ENCODE measurements at regions not wholly inside any gene's neighbourhood (a gene's known extent, or its start where the extent isn't known, plus 50 kb on each side); places are given as distances from the start of the nearest gene placed in this dataset.

DNA sequence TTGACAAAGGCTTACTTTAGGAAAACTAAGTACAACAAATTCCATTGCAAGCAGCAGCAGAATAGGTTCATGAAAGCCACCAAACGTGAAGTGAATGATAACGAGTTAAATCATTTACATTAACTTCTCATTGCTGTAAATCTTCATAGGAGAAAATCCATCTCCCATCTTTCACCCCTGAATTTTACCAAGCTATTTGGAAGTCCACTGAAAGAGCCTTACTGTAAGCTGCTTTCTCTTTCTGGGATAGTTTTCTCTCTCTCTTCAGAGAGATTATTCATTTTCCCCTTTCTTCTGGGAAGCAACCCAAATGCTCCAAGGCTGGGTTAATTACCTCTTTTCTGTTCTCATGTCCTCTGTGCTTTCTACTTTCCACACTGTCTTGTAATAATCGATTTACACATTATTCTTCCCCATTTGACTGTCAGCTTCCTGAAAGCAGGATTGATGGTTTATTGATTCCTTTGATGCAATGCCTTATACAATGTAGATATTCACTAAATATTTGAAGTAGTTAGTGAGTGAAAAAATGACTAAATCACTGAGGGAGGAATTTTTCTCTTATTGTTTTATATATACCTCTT is 914.3 kb upstream of the ARPP21 start:
- BruUV-seq (replicated peaks), result no TSS peak
- intact Hi-C loops (cut with micrococcal nuclease; ENCODE audit: unreplicated experiment), result no loop called here
- no peaks in the 10 kb centered on the region for H3K79me2 ChIP-seq (ENCODE audit: low read depth)

DNA sequence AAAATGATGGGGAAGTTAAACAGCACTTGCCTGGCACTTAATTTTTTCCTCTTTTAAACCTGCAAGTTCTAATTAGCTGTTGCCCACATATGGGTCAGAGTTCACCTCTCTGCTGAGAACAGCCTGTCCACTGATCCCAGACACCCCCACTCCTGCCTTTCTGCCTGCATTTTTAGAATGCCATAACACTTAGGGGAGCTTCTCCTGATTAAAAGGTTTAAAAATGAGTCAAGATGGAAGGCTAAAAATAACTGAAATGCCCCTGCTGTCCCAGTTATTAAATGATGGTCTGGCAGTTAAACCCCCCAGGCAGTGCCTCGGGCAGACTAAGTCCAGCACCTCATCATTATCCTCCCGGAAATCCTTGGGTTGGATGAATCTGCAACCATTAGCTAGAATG is 913.6 kb upstream of the ARPP21 start:
- TF ChIP-seq EZH2 (IDR thresholded peaks at IDR 0.05; ENCODE audit: low read depth), result no peak
- TF ChIP-seq, protein P1, sequence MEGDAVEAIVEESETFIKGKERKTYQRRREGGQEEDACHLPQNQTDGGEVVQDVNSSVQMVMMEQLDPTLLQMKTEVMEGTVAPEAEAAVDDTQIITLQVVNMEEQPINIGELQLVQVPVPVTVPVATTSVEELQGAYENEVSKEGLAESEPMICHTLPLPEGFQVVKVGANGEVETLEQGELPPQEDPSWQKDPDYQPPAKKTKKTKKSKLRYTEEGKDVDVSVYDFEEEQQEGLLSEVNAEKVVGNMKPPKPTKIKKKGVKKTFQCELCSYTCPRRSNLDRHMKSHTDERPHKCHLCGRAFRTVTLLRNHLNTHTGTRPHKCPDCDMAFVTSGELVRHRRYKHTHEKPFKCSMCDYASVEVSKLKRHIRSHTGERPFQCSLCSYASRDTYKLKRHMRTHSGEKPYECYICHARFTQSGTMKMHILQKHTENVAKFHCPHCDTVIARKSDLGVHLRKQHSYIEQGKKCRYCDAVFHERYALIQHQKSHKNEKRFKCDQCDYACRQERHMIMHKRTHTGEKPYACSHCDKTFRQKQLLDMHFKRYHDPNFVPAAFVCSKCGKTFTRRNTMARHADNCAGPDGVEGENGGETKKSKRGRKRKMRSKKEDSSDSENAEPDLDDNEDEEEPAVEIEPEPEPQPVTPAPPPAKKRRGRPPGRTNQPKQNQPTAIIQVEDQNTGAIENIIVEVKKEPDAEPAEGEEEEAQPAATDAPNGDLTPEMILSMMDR (conservative IDR thresholded peaks at IDR 0.05), result no peak
- intact Hi-C loops (cut with micrococcal nuclease; ENCODE audit: unreplicated experiment), result no loop called here
- no peaks in the 10 kb centered on the region for H3K9me2 ChIP-seq (ENCODE audit: insufficient read depth)
- no peaks in the 10 kb centered on the region for H3K36me3 ChIP-seq (ENCODE audit: low read depth)
- no peaks in the 10 kb centered on the region for H3K79me2 ChIP-seq (ENCODE audit: low read depth)
- H3K4me1 ChIP-seq (replicated peaks; ENCODE audit: insufficient read depth), result no peaks in the 10 kb centered on the region
- no peaks in the 10 kb centered on the region for H3K9me3 ChIP-seq (ENCODE audit: insufficient read depth, low read depth)
- no peak overlapping the region for H2AFZ ChIP-seq
- POLR2A ChIA-PET (ENCODE audit: unreplicated experiment), result no interaction called here
- no peak overlapping the region for H3K4me3 ChIP-seq
- CTCF ChIA-PET, result no interaction called here
- H3K4me2 ChIP-seq, result no peak overlapping the region
- H3K27ac ChIP-seq, result no peak overlapping the region
- H3F3A ChIP-seq (ENCODE audit: insufficient read depth, low read depth), result no peaks in the 10 kb centered on the region
- no peaks in the 10 kb centered on the region for H3K27me3 ChIP-seq (ENCODE audit: insufficient read depth, low read depth)
- DNase-seq, result no peak
- no TSS peak for BruUV-seq (replicated peaks)
- H4K20me1 ChIP-seq (ENCODE audit: insufficient read depth), result no peaks in the 10 kb centered on the region

More for the DNA sequence above, 914.3 kb upstream of the ARPP21 start:
- no peaks in the 10 kb centered on the region for H3F3A ChIP-seq (ENCODE audit: insufficient read depth, low read depth)
- H3K4me2 ChIP-seq, result no peak overlapping the region
- no peaks in the 10 kb centered on the region for H3K4me1 ChIP-seq (replicated peaks; ENCODE audit: insufficient read depth)
- H3K9me2 ChIP-seq (ENCODE audit: insufficient read depth), result no peaks in the 10 kb centered on the region
- H3K9me3 ChIP-seq (ENCODE audit: insufficient read depth, low read depth), result no peaks in the 10 kb centered on the region
- ChIA-PET CTCF (no interaction called here), POLR2A (ENCODE audit: unreplicated experiment) (no interaction called here)
- H3K4me3 ChIP-seq, result no peak overlapping the region
- no peaks in the 10 kb centered on the region for H3K36me3 ChIP-seq (ENCODE audit: low read depth)
- H4K20me1 ChIP-seq (ENCODE audit: insufficient read depth), result no peaks in the 10 kb centered on the region
- H3K27ac ChIP-seq, result no peak overlapping the region
- no peaks in the 10 kb centered on the region for H3K27me3 ChIP-seq (ENCODE audit: insufficient read depth, low read depth)
- TF ChIP-seq, protein P1 (conservative IDR thresholded peaks at IDR 0.05), result no peak
- no peak for TF ChIP-seq EZH2 (IDR thresholded peaks at IDR 0.05; ENCODE audit: low read depth)
- DNase-seq, result no peak
- no peak overlapping the region for H2AFZ ChIP-seq

DNA sequence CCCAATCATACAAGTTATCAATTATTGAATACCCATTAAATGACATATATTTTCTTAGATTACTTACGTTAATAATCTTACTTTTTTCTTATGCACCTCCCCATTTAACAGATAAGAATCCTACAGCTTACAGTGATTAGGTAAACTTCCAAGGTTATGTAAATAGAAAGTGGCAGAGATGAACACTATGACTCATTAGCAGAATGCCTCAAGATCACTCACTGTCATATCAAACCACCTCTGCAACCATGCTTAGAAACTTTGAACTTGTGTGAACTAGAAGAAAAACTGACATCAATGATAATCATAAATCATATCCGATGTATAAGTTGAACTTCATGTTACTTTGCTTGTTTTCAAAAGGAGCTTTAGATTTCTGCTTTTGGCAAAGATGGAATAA is 911.6 kb upstream of the ARPP21 start:
- H3K4me3 ChIP-seq, result no peak overlapping the region
- no peaks in the 10 kb centered on the region for H3F3A ChIP-seq (ENCODE audit: insufficient read depth, low read depth)
- intact Hi-C loops (cut with micrococcal nuclease; ENCODE audit: unreplicated experiment), result no loop called here
- H4K20me1 ChIP-seq (ENCODE audit: insufficient read depth), result no peaks in the 10 kb centered on the region
- H2AFZ ChIP-seq, result no peak overlapping the region
- TF ChIP-seq EZH2 (IDR thresholded peaks at IDR 0.05; ENCODE audit: low read depth), result no peak
- TF ChIP-seq, protein P1 (conservative IDR thresholded peaks at IDR 0.05), result no peak
- no peaks in the 10 kb centered on the region for H3K4me1 ChIP-seq (replicated peaks; ENCODE audit: insufficient read depth)
- no peak overlapping the region for H3K27ac ChIP-seq
- CTCF ChIA-PET, result no interaction called here
- POLR2A ChIA-PET (ENCODE audit: unreplicated experiment), result no interaction called here
- H3K27me3 ChIP-seq (ENCODE audit: insufficient read depth, low read depth), result no peaks in the 10 kb centered on the region
- H3K9me3 ChIP-seq (ENCODE audit: insufficient read depth, low read depth), result no peaks in the 10 kb centered on the region
- H3K4me2 ChIP-seq, result no peak overlapping the region
- no peaks in the 10 kb centered on the region for H3K9me2 ChIP-seq (ENCODE audit: insufficient read depth)
- no TSS peak for BruUV-seq (replicated peaks)
- no peaks in the 10 kb centered on the region for H3K36me3 ChIP-seq (ENCODE audit: low read depth)
- no peak for DNase-seq
- H3K79me2 ChIP-seq (ENCODE audit: low read depth), result no peaks in the 10 kb centered on the region
